Loucy (cell line): ENCODE measurements at regions not wholly inside any gene's neighbourhood (a gene's known extent, or its start where the extent isn't known, plus 50 kb on each side); places are given as distances from the start of the nearest gene placed in this dataset.
"Not testable (repeated sequence)": the region's sequence is repeated elsewhere in the genome, so short reads cannot be mapped to it uniquely, and the experiment has no call there.

Source experiments
- H2AFZ ChIP-seq: fragments of 200-600 bp; sonication (generic); 2 replicates; pipeline ENCODE4 v1.6.0; 2016; ENCODE audit warnings: antibody characterized with exemption, mild to moderate bottlenecking, low read length, moderate library complexity
- H3F3A ChIP-seq: fragments of 200-600 bp; 2 replicates; pipeline ENCODE4 v1.6.0; 2016; ENCODE audit warnings: antibody characterized with exemption, low read depth, mild to moderate bottlenecking
- H3K27me3 ChIP-seq: fragments of 200-600 bp; sonication (generic); 2 replicates; pipeline ENCODE4 v1.6.1; 2014; ENCODE audit warnings: low read length, mild to moderate bottlenecking; ENCODE audit not compliant: insufficient read depth, poor library complexity, severe bottlenecking
- H3K36me3 ChIP-seq: fragments of 200-600 bp; sonication (generic); 2 replicates; pipeline ENCODE4 v1.6.1; 2016; ENCODE audit warnings: low read length; ENCODE audit not compliant: insufficient read depth
- H3K4me1 ChIP-seq: fragments of 200-600 bp; sonication (generic); 2 replicates; pipeline ENCODE4 v1.5.1; 2014; ENCODE audit warnings: low read length, mild to moderate bottlenecking; ENCODE audit not compliant: insufficient read depth, poor library complexity, severe bottlenecking
- H3K4me2 ChIP-seq: fragments of 200-600 bp; sonication (generic); 2 replicates; pipeline ENCODE4 v1.6.0; 2014; ENCODE audit warnings: antibody characterized with exemption, low read length, low read depth, mild to moderate bottlenecking; ENCODE audit not compliant: poor library complexity, severe bottlenecking
- H3K4me3 ChIP-seq: fragments of 200-600 bp; sonication (generic); 2 replicates; pipeline ENCODE4 v1.5.1; 2014; ENCODE audit warnings: low read length, mild to moderate bottlenecking, mixed read lengths; ENCODE audit not compliant: poor library complexity, severe bottlenecking
- H3K79me2 ChIP-seq: fragments of 200-600 bp; sonication (generic); 2 replicates; pipeline ENCODE4 v1.6.1; 2014; ENCODE audit warnings: low read length; ENCODE audit not compliant: insufficient read depth
- H3K9ac ChIP-seq: fragments of 200-600 bp; sonication (generic); 2 replicates; pipeline ENCODE4 v1.6.0; 2014; ENCODE audit warnings: mild to moderate bottlenecking, low read depth, low read length, moderate library complexity; ENCODE audit not compliant: poor library complexity, severe bottlenecking
- H3K9me2 ChIP-seq: fragments of 200-600 bp; sonication (generic); replicated peaks from 2 replicates; pipeline ENCODE4 v1.6.1; 2016; ENCODE audit warnings: low read depth, low read length, mixed read lengths
- H3K9me3 ChIP-seq: fragments of 200-600 bp; sonication (generic); 2 replicates; pipeline ENCODE4 v1.6.1; 2014; ENCODE audit warnings: mild to moderate bottlenecking, antibody characterized with exemption, low read length, low read depth; ENCODE audit not compliant: insufficient read depth
- H4K20me1 ChIP-seq: fragments of 200-600 bp; sonication (generic); 2 replicates; pipeline ENCODE4 v1.6.0; 2014; ENCODE audit warnings: antibody characterized with exemption, low read length, mild to moderate bottlenecking; ENCODE audit not compliant: insufficient read depth, poor library complexity, severe bottlenecking
- CTCF ChIP-seq: fragments of 200-600 bp; sonication (generic); conservative IDR thresholded peaks from 2 replicates; pipeline ENCODE4 v1.5.1; 2014; ENCODE audit warnings: mild to moderate bottlenecking, antibody characterized with exemption, low read length
- EZH2phosphoT487 ChIP-seq: fragments of 200-600 bp; IDR thresholded peaks from 2 replicates; pipeline ENCODE4 v1.6.1; 2018; ENCODE audit warnings: antibody characterized with exemption, mild to moderate bottlenecking, moderate library complexity, borderline replicate concordance

GRCh38 chrX:25762656-25763055 is 375.5 kb upstream of the MAGEB18 start:
- TF ChIP-seq EZH2phosphoT487 (no peak), CTCF (no peak)
- H4K20me1 ChIP-seq = no peaks in the 10 kb centered on the region
- H3K9me3 ChIP-seq = no peaks in the 10 kb centered on the region
- no peaks in the 10 kb centered on the region for H3K27me3 ChIP-seq
- no peaks in the 10 kb centered on the region for H3F3A ChIP-seq
- H3K36me3 ChIP-seq = no peaks in the 10 kb centered on the region
- no peak overlapping the region for H3K4me3 ChIP-seq
- H3K4me2 ChIP-seq = no peak overlapping the region
- H2AFZ ChIP-seq = no peak overlapping the region
- H3K4me1 ChIP-seq = no peaks in the 10 kb centered on the region
- H3K9me2 ChIP-seq = no peaks in the 10 kb centered on the region
- no peak overlapping the region for H3K9ac ChIP-seq
- H3K79me2 ChIP-seq = no peaks in the 10 kb centered on the region

DNA sequence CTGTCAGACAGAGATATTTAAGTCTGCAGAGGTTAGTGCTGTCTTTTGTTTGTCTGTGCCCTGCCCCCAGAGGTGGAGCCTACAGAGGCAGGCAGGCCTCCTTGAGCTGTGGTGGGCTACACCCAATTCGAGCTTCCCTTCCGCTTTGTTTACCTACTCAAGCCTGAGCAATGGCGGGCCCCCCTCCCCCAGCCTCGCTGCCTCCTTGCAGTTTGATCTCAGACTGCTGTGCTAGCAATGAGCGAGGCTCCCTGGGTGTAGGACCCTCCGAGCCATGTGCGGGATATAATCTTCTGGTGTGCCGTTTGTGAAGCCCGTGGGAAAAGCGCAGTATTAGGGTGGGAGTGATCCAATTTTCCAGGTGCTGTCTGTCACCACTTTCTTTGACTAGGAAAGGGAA is 366.3 kb upstream of the MAGEB18 start:
- H3K9me2 ChIP-seq, H3K36me3 ChIP-seq, H2AFZ ChIP-seq, H3K79me2 ChIP-seq, H3K4me3 ChIP-seq, H3K9ac ChIP-seq, H3K9me3 ChIP-seq, H3K4me2 ChIP-seq, H3K4me1 ChIP-seq, H3F3A ChIP-seq, H4K20me1 ChIP-seq, H3K27me3 ChIP-seq: not testable (repeated sequence)

GRCh38 chrX:25797796-25798195 is 340.3 kb upstream of the MAGEB18 start:
- H3K9ac ChIP-seq, H4K20me1 ChIP-seq, H3K79me2 ChIP-seq, H3K36me3 ChIP-seq, H3F3A ChIP-seq, H2AFZ ChIP-seq, H3K27me3 ChIP-seq, H3K4me3 ChIP-seq, H3K9me2 ChIP-seq, H3K9me3 ChIP-seq, H3K4me1 ChIP-seq, H3K4me2 ChIP-seq: not testable (repeated sequence)

DNA sequence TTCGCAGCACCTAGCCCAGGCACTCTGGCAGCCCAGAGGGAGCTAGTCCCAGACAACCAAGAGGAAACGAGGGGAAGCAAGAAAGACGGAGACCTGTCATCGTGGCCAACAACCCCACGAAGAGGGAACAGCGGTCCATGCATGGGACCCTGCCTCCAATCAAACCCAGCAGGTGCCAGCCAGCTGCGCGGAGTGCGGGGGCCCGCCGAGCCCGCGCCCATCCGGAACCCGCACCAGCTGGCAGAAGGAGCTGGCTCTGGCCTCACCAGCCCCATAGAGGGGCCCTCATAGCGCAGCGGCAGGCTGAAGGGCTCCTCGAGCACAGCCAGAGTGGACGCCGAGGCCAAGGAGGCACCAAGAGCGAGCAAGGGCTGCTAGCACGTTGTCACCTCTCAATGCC is 332.4 kb upstream of the MAGEB18 start:
- no peaks in the 10 kb centered on the region for H3K4me1 ChIP-seq
- no peaks in the 10 kb centered on the region for H3K36me3 ChIP-seq
- H2AFZ ChIP-seq = no peak overlapping the region
- H4K20me1 ChIP-seq = no peaks in the 10 kb centered on the region
- H3K9me3 ChIP-seq = no peaks in the 10 kb centered on the region
- H3K9me2 ChIP-seq = no peaks in the 10 kb centered on the region
- H3K4me3 ChIP-seq = no peak overlapping the region
- no peaks in the 10 kb centered on the region for H3F3A ChIP-seq
- no peaks in the 10 kb centered on the region for H3K79me2 ChIP-seq
- H3K9ac ChIP-seq = no peak overlapping the region
- no peak overlapping the region for H3K4me2 ChIP-seq
- no peaks in the 10 kb centered on the region for H3K27me3 ChIP-seq
- no peak for TF ChIP-seq EZH2phosphoT487
- TF ChIP-seq CTCF = no peak
